NCI-H1930 (cell line): ENCODE measurements at regions not wholly inside any gene's neighbourhood (a gene's known extent, or its start where the extent isn't known, plus 50 kb on each side); places are given as distances from the start of the nearest gene placed in this dataset.
A peak's percentile ranks its signal among the peaks of the same experiment; 100 is the strongest.
"Not testable (repeated sequence)": the region's sequence is repeated elsewhere in the genome, so short reads cannot be mapped to it uniquely, and the experiment has no call there.

Experiments used
- DNase-seq, 2 experiments: peaks; one replicate each; lab custom pipeline; 2025; lab: John Stamatoyannopoulos, UW

DNA sequence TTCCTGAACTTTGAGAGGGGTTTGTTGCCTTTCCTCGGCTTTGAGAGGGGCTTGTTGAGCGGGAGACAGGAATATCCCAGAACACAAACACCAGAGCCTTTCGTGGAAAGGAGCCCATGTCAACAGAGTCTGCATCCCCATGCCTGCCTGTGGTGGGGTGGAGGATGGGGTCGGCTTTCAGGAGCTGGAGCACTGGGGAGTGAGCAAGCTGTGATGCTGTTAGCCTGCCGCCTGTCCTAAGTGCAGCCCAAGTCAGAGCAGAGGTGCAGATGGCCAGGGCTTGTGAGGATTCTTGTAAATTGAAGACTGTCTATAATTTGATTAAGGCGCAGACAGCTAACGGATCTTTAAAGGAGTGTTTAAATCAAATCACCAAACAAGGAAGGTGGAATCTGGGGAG, 103.3 kb upstream of the ANK2 start:
- DNase-seq = no peak

- DNase-seq = no peak
Measured at GRCh38 chr4:112947616-112948015, 101.8 kb upstream of the ANK2 start.

- no peak for DNase-seq
Measured at GRCh38 chr4:112951362-112952312, 97.8 kb upstream of the ANK2 start.

DNA sequence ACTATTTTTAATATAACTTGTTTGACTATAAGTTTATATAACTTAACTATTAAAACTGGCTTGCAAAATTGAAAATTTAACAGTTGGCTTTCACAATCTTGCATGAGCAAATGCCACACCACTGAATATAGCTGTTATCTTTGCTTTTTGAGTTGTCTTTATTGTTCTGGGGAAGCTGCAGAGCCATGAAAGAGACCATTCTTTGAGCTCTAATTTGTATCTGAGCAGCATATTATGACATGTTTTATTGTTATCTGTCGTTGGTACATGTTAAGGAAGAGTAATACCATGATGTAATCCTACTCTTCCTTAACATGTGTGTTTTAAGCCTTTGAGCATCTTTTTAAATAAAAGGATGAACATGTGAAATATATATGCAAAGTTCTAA, 97.1 kb upstream of the ANK2 start:
- peak in 1 of 2 experiments; percentile 4 for DNase-seq

GRCh38 chr4:112953262-112953661, 96.2 kb upstream of the ANK2 start:
- peak; percentile 11 to 28 for DNase-seq

GRCh38 chr4:112954286-112954685, 95.2 kb upstream of the ANK2 start:
- no peak for DNase-seq

- DNase-seq = no peak
Measured at GRCh38 chr4:112956484-112956896, 93.0 kb upstream of the ANK2 start.

DNA sequence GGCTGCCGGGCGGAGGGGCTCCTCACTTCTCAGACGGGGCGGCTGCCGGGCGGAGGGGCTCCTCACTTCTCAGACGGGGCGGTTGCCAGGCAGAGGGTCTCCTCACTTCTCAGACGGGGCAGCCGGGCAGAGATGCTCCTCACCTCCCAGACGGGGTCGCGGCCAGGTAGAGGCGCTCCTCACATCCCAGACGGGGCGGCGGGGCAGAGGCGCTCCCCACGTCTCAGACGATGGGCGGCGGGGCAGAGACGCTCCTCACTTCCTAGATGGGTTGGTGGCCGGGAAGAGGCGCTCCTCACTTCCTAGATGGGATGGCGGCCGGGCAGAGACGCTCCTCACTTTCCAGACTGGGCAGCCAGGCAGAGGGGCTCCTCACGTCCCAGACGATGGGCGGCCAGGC, 91.7 kb upstream of the ANK2 start:
- DNase-seq = not testable (repeated sequence)

- no peak for DNase-seq
Measured at GRCh38 chr4:112966701-112967488, 82.6 kb upstream of the ANK2 start.

- DNase-seq = no peak
Measured at GRCh38 chr4:112968451-112969159, 80.8 kb upstream of the ANK2 start.

DNA sequence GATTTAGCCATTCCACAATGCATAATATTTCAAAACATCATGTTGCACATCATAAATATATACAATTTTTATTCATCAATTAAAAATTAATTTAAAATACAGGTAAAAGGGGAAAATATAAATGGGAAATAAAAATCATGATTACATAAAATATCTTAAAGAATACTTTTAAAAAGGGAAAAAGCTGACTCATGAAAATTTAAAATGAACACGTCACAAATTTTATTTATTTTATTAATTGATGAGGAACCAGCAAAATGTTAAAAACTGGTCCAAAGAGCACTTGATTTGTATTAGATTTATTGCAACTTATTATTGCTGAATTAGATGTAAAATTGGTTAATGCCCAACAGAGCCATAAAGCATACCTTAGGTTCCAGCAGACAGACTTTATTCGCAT, 78.5 kb upstream of the ANK2 start:
- no peak for DNase-seq

GRCh38 chr4:112973750-112974251, 75.7 kb upstream of the ANK2 start:
- no peak for DNase-seq

DNA sequence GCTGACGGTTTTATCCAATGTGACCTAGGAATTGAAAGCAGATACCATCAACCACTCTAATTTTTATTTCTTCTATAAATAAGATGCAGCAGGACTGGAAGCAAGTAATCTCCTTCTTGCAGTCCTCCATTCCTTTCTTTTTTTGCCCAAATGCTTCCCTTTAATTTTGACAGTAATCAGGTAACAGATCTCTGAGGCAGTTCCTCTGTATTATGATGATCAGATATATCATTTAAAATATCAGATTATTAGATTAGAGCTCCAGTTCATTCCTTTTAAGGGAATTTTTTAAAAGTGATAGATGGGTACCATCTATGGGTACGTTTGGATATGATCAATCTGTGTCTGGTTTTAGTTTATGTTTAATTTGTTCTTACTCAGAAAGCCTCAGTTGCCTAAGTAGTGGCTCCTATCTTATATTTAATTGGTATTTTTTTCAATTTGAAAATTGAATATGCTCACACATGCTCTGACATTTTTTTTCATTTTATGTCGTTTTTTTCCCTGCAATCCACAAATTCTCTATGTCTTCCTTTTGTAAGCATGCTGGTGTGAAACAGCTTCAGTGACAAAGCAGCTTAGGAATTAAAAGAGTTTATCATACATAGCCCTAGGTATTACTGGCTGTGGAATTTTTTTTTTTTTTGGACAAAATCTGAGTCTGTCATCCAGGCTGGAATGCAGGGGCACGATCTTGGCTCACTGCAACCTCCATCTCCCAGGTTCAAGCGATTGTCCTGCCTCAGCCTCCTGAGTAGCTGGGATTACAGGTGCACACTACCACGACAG, 73.7 kb upstream of the ANK2 start:
- DNase-seq = no peak

DNA sequence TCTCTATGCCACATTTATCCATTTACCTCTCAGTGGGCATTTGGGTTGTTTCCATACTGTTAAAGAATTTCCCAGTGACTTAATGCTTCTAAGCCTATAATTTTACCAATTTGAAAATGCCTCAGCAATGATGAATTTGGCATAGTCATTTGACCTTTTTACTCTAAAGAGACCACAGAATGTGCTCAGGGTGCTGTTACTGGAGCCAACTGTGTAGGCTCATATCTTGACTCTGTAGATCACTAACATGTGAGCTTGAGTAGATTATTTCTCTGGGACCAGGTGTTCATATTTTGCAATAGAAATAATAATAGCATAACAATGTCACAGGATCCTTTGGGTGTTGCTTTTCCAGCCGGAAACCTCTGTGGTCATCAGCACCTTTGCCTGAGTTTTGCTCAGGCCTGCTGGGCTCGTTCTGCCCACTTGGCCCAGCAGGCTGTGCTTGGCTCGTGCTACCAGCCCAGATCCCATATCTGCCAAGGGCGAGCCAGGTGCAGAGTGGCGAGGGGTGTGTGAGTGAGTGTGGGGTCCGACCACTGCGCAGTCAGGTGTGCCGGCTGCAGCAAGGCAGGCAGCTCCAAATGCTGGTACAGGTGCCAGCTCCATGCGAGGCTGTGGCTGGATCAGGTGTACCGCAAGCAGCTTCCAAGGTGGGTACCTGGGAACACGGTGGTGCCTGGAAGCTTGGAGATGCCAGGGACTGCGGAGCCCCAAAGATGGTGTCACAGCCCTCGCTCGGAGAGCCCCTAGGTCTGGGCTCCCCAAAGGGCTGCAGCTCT, 70.6 kb upstream of the ANK2 start:
- no peak for DNase-seq

DNA sequence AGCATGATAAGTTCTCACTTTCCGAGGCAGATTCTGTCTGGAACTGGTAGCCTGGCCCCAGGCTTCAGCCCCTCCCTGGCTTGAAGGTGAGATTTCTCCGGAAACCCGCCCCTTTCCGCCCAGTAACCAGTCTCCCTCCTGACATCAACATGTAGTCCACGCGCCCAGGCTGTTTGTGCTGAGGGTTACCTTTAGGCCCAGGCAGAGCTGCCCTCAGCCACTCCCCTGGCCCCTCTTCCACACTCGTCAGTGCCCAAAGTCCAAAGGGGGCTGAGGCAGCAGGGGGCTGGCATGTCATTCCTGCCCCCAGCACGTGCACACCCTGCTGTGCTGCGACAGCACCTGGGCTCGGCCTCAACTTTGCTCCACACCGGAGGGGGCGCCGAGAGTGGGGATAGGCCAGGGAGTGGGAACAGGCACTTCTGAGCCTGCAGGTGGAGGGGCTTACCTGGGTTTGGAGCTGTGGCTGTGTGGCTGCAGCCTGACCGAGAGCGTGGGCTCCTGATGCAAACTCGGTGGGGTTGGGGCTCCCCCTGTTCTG, 69.5 kb upstream of the ANK2 start:
- DNase-seq = no peak

GRCh38 chr4:112982680-112983079, 66.8 kb upstream of the ANK2 start:
- no peak for DNase-seq

DNA sequence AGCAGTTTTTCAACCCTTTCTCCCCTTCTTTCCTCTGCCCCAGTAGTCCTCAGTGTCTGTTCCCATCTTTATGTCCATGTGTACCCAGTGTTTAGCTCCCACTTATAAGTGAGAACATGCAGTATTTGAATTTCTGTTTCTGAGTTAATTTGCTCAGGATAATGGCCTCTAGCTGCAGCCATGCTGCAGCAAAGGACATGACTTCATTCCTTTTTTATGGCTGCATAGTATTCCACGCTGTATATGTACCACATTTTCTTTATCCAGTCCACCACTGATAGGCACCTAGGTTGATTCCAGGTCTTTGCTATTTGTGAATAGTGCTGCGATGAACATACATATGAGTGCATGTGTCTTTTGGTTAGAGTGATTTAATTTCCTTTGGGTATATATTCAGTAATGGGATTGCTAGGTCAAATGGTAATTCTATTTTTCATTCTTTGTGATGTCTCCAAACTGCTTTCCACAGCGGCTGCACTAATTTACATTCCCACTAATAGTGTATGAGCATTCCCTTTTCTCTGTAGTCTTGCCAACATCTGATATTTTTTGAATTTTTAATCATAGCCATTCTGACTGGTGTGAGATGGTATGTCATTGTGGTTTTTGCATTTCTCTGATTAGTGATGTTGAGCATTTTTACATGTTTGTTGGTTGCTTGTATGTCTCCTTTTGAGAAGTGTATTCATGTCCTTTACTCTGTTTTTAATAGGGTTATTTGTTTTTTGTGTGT, 54.6 kb upstream of the ANK2 start:
- DNase-seq = no peak
